H1 (cell line): ENCODE measurements at regions not wholly inside any gene's neighbourhood (a gene's known extent, or its start where the extent isn't known, plus 50 kb on each side); places are given as distances from the start of the nearest gene placed in this dataset.

Experiments
- BCL11A ChIP-seq, 2 experiments: IDR thresholded peaks; one replicate each; pipeline ENCODE4 v1.6.1; 2011; ENCODE audit warnings: low read depth in 2 of 2, low read length in 2 of 2, mild to moderate bottlenecking in 2 of 2
- KDM1A ChIP-seq: fragments of 200-600, 300-600 bp; sonication (generic); IDR thresholded peaks from 2 replicates; pipeline ENCODE4 v1.7.1; 2016; ENCODE audit warnings: mild to moderate bottlenecking, low read length, borderline replicate concordance
- NRF1 ChIP-seq: IDR thresholded peaks from 2 replicates; pipeline ENCODE4 v1.6.1; 2011; ENCODE audit warnings: mild to moderate bottlenecking, low read depth, low read length, improper control_type of control experiment
- RNF2 ChIP-seq: fragments of 200-900, 300-1000 bp; sonication (generic); IDR thresholded peaks from 2 replicates; pipeline ENCODE4 v1.7.1; 2016; ENCODE audit warnings: borderline replicate concordance, low read depth, mild to moderate bottlenecking, antibody characterized with exemption, low read length; ENCODE audit not compliant: poor library complexity, severe bottlenecking; ENCODE audit errors: missing control alignments

DNA sequence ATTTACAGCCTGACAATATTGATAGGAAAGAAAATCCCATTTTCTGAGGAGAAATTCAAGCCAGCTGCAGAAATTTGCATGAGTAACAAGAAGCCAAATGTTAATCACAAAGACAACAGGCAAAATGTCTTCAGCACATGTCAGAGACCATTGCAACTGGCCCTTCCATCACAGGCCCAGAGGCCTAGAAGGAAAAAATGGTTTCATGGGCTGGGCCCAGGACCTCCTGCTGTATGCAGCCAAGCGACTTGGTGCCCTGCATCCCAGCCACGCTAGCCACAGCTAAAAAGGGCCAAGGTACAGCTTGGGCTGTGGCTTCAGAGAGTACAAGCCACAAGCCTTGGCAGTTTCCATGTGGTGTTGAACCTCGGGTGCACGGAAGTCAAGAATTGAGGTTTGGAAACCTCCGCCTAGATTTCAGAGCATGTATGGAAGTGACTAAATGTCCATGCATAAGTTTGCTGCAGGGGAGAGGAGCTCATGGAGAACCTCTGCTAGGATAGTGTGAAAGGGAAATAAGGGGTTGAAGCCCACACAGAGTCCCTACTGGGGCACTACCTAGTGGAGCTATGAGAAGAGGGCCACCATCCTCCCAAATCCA lies 1474.0 kb downstream of the PCDH9 start (continued):
- TF ChIP-seq KDM1A = no peak
- no peak for TF ChIP-seq NRF1
- no peak for TF ChIP-seq RNF2
- no peak for TF ChIP-seq BCL11A (IDR thresholded peaks at IDR 0.05; ENCODE audit: low read depth in 2 of 2, low read length in 2 of 2)
